Smooth muscle cell (in vitro differentiated cells): ENCODE measurements at regions not wholly inside any gene's neighbourhood (a gene's known extent, or its start where the extent isn't known, plus 50 kb on each side); places are given as distances from the start of the nearest gene placed in this dataset.

Experiments used
- DNase-seq: peaks from one replicate; lab custom pipeline; 2025; ENCODE audit not compliant: unreplicated experiment; lab: John Stamatoyannopoulos, UW
- H2AFZ ChIP-seq: fragments of 200-600 bp; sonication (generic); 2 replicates; pipeline ENCODE4 v1.6.0; 2016; ENCODE audit warnings: antibody characterized with exemption, low read depth, mild to moderate bottlenecking
- H3F3A ChIP-seq: fragments of 200-600 bp; sonication (generic); 2 replicates; pipeline ENCODE4 v1.6.0; 2017; ENCODE audit warnings: antibody characterized with exemption, low read depth
- H3K27ac ChIP-seq: fragments of 200-600 bp; sonication (generic); 2 replicates; pipeline ENCODE4 v1.5.1; 2016; ENCODE audit warnings: low read depth, mild to moderate bottlenecking
- H3K27me3 ChIP-seq: fragments of 200-600 bp; sonication (generic); 2 replicates; pipeline ENCODE4 v1.6.1; 2016; ENCODE audit warnings: low read depth, mild to moderate bottlenecking
- H3K36me3 ChIP-seq: fragments of 200-600 bp; sonication (generic); 2 replicates; pipeline ENCODE4 v1.5.1; 2016; ENCODE audit warnings: low read depth
- H3K4me1 ChIP-seq: fragments of 200-600 bp; sonication (generic); 2 replicates; pipeline ENCODE4 v1.5.1; 2016; ENCODE audit warnings: low read depth
- H3K4me2 ChIP-seq: fragments of 200-600 bp; sonication (generic); 2 replicates; pipeline ENCODE4 v1.6.0; 2016; ENCODE audit warnings: mild to moderate bottlenecking
- H3K4me3 ChIP-seq: fragments of 200-600 bp; sonication (generic); 2 replicates; pipeline ENCODE4 v1.5.1; 2016; ENCODE audit warnings: mild to moderate bottlenecking
- H3K79me2 ChIP-seq: fragments of 200-600 bp; sonication (generic); 2 replicates; pipeline ENCODE4 v1.6.0; 2016; ENCODE audit warnings: low read depth, mild to moderate bottlenecking
- H3K9ac ChIP-seq: fragments of 200-600 bp; sonication (generic); 2 replicates; pipeline ENCODE4 v1.6.0; 2016; ENCODE audit warnings: low read depth
- H3K9me3 ChIP-seq: fragments of 200-600 bp; sonication (generic); replicated peaks from 2 replicates; pipeline ENCODE4 v1.5.1; 2016; ENCODE audit warnings: low read depth
- H4K20me1 ChIP-seq: fragments of 200-600 bp; sonication (generic); 2 replicates; pipeline ENCODE4 v1.6.0; 2016; ENCODE audit warnings: low read depth
- WGBS: methylation state at CpG from one replicate; pipeline ENCODE4 v1.1.7; 2016; ENCODE audit warnings: low lambda C conversion rate; 5-methylcytosine and 5-hydroxymethylcytosine counted together
- TF ChIP-seq, protein P1 (sequence below): fragments of 200-600 bp; sonication (generic); IDR thresholded peaks from 2 replicates; pipeline ENCODE4 v1.5.1; 2017; ENCODE audit warnings: borderline replicate concordance, mild to moderate bottlenecking, antibody characterized with exemption; ENCODE audit not compliant: insufficient read depth, poor library complexity, severe bottlenecking

DNA sequence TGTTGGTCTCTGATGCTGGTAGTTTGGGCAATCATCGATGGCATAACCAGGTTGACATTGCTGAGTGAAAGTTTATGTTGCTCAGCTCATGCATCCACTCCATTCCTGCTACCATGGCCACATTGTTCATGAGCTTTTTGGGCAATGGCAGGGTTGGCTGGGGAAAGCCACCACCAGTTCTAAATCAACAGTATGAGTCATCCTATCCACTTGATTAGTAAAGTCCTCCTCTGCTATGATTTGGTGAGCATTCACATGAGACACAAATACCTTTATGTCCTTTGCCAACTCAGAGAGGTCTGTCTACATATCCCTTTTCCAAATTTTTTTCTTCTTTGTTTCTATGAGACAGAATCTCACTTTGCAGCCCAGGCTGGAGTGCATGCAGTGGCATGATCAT lies 129.7 kb upstream of the FBN2 start:
- Histone ChIP-seq H3F3A (no peaks in the 10 kb centered on the region), H3K4me1 (peaks cover 11% of the 10 kb centered on the region), H3K27ac (no peak overlapping the region), H4K20me1 (no peaks in the 10 kb centered on the region), H3K9ac (no peak overlapping the region), H3K79me2 (no peaks in the 10 kb centered on the region), H3K9me3 (no peaks in the 10 kb centered on the region), H3K27me3 (no peaks in the 10 kb centered on the region), H2AFZ (no peak overlapping the region), H3K36me3 (no peaks in the 10 kb centered on the region), H3K4me2 (no peak overlapping the region), H3K4me3 (no peak overlapping the region)
- DNase-seq: no peak
- TF ChIP-seq, protein P1, sequence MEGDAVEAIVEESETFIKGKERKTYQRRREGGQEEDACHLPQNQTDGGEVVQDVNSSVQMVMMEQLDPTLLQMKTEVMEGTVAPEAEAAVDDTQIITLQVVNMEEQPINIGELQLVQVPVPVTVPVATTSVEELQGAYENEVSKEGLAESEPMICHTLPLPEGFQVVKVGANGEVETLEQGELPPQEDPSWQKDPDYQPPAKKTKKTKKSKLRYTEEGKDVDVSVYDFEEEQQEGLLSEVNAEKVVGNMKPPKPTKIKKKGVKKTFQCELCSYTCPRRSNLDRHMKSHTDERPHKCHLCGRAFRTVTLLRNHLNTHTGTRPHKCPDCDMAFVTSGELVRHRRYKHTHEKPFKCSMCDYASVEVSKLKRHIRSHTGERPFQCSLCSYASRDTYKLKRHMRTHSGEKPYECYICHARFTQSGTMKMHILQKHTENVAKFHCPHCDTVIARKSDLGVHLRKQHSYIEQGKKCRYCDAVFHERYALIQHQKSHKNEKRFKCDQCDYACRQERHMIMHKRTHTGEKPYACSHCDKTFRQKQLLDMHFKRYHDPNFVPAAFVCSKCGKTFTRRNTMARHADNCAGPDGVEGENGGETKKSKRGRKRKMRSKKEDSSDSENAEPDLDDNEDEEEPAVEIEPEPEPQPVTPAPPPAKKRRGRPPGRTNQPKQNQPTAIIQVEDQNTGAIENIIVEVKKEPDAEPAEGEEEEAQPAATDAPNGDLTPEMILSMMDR: no peak
- WGBS: 91% methylated on average over 1 of the region's 1 CpG

DNA sequence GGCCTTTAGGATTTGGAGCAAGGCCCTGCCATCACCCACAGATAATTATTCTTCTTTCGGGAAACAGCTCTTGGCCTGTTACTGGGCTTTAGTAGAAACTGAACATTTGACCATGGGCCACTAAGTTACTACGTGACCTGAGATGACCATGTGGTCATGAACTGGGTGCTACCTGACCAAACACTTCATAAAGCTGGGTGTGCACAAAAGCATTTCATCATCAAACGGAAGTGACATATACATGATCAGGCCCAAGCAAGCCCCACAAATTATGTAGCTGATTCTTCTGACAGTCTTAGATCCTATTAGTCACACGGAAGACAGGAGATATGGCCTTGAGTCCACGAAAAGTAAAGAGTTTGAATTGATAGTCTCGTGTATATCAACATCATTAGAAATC lies 130.9 kb upstream of the FBN2 start:
- no peak overlapping the region for H3K4me3 ChIP-seq
- no peak overlapping the region for H2AFZ ChIP-seq
- no peaks in the 10 kb centered on the region for H3K27me3 ChIP-seq
- no peak overlapping the region for H3K4me2 ChIP-seq
- no peaks in the 10 kb centered on the region for H3K79me2 ChIP-seq
- no peaks in the 10 kb centered on the region for H3K9me3 ChIP-seq
- TF ChIP-seq, protein P1: no peak
- DNase-seq: no peak
- no peak overlapping the region for H3K9ac ChIP-seq
- H3K36me3 ChIP-seq: no peaks in the 10 kb centered on the region
- no peak overlapping the region for H3K27ac ChIP-seq
- H3K4me1 ChIP-seq: peaks cover 21% of the 10 kb centered on the region
- 95% methylated on average over 6 of the region's 6 CpGs for WGBS
- H4K20me1 ChIP-seq: no peaks in the 10 kb centered on the region
- H3F3A ChIP-seq: no peaks in the 10 kb centered on the region

DNA sequence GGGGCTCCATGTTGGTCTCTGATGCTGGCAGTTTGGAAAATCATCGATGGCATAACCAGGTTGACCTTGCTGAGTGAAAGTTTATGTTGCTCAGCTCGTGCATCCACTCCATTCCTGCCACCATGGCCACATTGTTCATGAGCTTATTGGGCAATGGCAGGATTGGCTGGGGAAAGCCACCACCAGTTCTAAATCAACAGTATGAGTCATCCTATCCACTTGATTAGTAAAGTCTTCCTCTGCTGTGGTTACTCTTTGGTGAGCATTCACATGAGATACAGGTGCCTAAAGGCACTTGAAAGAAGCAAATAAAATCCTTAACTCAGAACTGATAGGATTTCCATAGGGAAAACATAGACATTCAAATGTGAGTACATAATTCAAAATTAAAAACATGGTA lies 131.8 kb upstream of the FBN2 start:
- no peak overlapping the region for H2AFZ ChIP-seq
- H3K27me3 ChIP-seq: no peaks in the 10 kb centered on the region
- no peak overlapping the region for H3K27ac ChIP-seq
- no peak for DNase-seq
- 94% methylated on average over 2 of the region's 2 CpGs for whole genome bisulfite sequencing
- H3K4me1 ChIP-seq: peaks cover 21% of the 10 kb centered on the region
- no peak overlapping the region for H3K4me2 ChIP-seq
- H3K9me3 ChIP-seq: no peaks in the 10 kb centered on the region
- no peak overlapping the region for H3K4me3 ChIP-seq
- no peaks in the 10 kb centered on the region for H3K36me3 ChIP-seq
- TF ChIP-seq, protein P1: no peak
- H4K20me1 ChIP-seq: no peaks in the 10 kb centered on the region
- no peaks in the 10 kb centered on the region for H3F3A ChIP-seq
- H3K9ac ChIP-seq: no peak overlapping the region
- no peaks in the 10 kb centered on the region for H3K79me2 ChIP-seq

DNA sequence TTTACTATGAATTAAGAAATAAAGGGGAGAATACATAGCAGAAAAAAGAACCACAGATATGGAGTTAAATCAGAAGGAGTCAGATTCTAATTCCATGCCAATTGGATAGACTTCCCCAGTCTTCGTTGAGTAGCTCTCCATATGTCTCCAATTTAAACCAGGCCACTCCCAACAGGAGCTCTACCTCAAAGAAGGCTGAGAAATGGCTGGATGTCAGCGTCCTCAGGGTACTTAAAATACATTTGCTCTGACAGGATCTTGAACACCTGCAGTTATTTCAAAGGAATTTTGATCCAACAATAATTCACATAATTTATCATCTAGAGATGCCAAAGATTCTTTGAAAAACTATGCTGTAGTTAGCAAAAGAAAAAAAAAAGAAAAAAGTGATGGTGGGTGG lies 133.9 kb upstream of the FBN2 start:
- TF ChIP-seq, protein P1: no peak
- no peaks in the 10 kb centered on the region for H4K20me1 ChIP-seq
- H3K9ac ChIP-seq: no peak overlapping the region
- no peaks in the 10 kb centered on the region for H3F3A ChIP-seq
- no peak overlapping the region for H3K4me2 ChIP-seq
- WGBS: 41% methylated on average over 2 of the region's 2 CpGs
- no peaks in the 10 kb centered on the region for H3K79me2 ChIP-seq
- H3K27ac ChIP-seq: no peak overlapping the region
- H3K4me1 ChIP-seq: peaks cover 21% of the 10 kb centered on the region
- no peak overlapping the region for H3K4me3 ChIP-seq
- no peaks in the 10 kb centered on the region for H3K27me3 ChIP-seq
- no peak overlapping the region for H2AFZ ChIP-seq
- no peaks in the 10 kb centered on the region for H3K36me3 ChIP-seq
- H3K9me3 ChIP-seq: no peaks in the 10 kb centered on the region
- DNase-seq: no peak
